ENCODE measurements at regions not wholly inside any gene's neighbourhood (a gene's known extent, or its start where the extent isn't known, plus 50 kb on each side); places are given as distances from the start of the nearest gene placed in this dataset.
"Not testable (repeated sequence)": the region's sequence is repeated elsewhere in the genome, so short reads cannot be mapped to it uniquely, and the experiment has no call there.

- H2BK20ac ChIP-seq (ENCODE audit: low read depth, low read length); BruUV-seq (replicated peaks); H3K23ac ChIP-seq (ENCODE audit: low read depth, low read length); H4K5ac ChIP-seq (ENCODE audit: low read depth, low read length); H3K4me1 ChIP-seq (ENCODE audit: control insufficient read depth, insufficient read depth, low read length); H3K9me3 ChIP-seq (ENCODE audit: control insufficient read depth, insufficient read depth, low read length); H3K9ac ChIP-seq (ENCODE audit: low read depth, low read length); H4K20me1 ChIP-seq (ENCODE audit: insufficient read depth, low read length); CTCF ChIA-PET; H2AK5ac ChIP-seq (ENCODE audit: low read depth, low read length); H3K4me2 ChIP-seq (ENCODE audit: low read depth, low read length); ATAC-seq (ENCODE audit: low read depth); intact Hi-C loops (cut with micrococcal nuclease); H3K4ac ChIP-seq (ENCODE audit: low read depth, low read length); H2AFZ ChIP-seq (replicated peaks; ENCODE audit: low read length, poor library complexity); H4K91ac ChIP-seq (ENCODE audit: insufficient read depth, low read depth, low read length); POLR2A ChIA-PET (ENCODE audit: unreplicated experiment); dilution Hi-C loops (cut with HindIII; ENCODE audit: low sequenced_read_pairs, unreplicated experiment); H2AK9ac ChIP-seq (replicated peaks; ENCODE audit: low read depth, low read length, poor library complexity); H3K27me3 ChIP-seq (ENCODE audit: control insufficient read depth, insufficient read depth, low read length); H3K18ac ChIP-seq (ENCODE audit: low read depth, low read length); H3K36me3 ChIP-seq (ENCODE audit: control insufficient read depth, insufficient read depth, low read length); H3K79me1 ChIP-seq (ENCODE audit: low read depth in 1 of 2, low read length in 2 of 2); H3K4me3 ChIP-seq (ENCODE audit: insufficient read depth, low read depth, low read length); in situ Hi-C loops (cut with MboI; ENCODE audit: low sequenced_read_pairs); H3K9me1 ChIP-seq (ENCODE audit: insufficient read depth, low read length); H2BK120ac ChIP-seq (ENCODE audit: low read depth, low read length); H3K56ac ChIP-seq (ENCODE audit: extremely low read depth, insufficient read depth, low read length); DNase-seq; H3K14ac ChIP-seq (replicated peaks; ENCODE audit: low read depth, low read length); H3K27ac ChIP-seq (ENCODE audit: insufficient read depth, low read length); H4K8ac ChIP-seq (ENCODE audit: low read depth in 2 of 2, low read length in 2 of 2); H2BK15ac ChIP-seq (ENCODE audit: low read depth, low read length); H2BK5ac ChIP-seq (ENCODE audit: low read depth, low read length, poor library complexity, severe bottlenecking): not testable (repeated sequence)
- no CpG with 5 or more reads among the region's 1 CpG for WGBS, 2 experiments (ENCODE audit: extremely low coverage in 2 of 2, insufficient read length in 1 of 2)
Observed at GRCh38 chr7:46904523-46904922, 677.4 kb downstream of the TNS3 start.

Data from IMR-90 (cell line).